Activated T-cell treated with anti-CD3 and anti-CD28 coated beads, Interleukin-2, amount 50 U/mL, for 24 hours (primary cell): ENCODE measurements at regions not wholly inside any gene's neighbourhood (a gene's known extent, or its start where the extent isn't known, plus 50 kb on each side); places are given as distances from the start of the nearest gene placed in this dataset.

Experiments used
- DNase-seq: peaks from one replicate; pipeline ENCODE4 v3.0.0-alpha.2; 2020
- H3K27ac Mint-ChIP-seq: 2 replicates; pipeline ENCODE4 v1.8.0; 2020; ENCODE audit warnings: mild to moderate bottlenecking, mixed read lengths
- H3K27me3 Mint-ChIP-seq: 2 replicates; pipeline ENCODE4 v1.8.0; 2020; ENCODE audit warnings: mixed read lengths
- H3K36me3 Mint-ChIP-seq: 2 replicates; pipeline ENCODE4 v1.8.0; 2020; ENCODE audit warnings: low read depth, mixed read lengths
- H3K4me1 Mint-ChIP-seq: 2 replicates; pipeline ENCODE4 v1.8.0; 2020; ENCODE audit warnings: low read depth, mixed read lengths
- H3K4me3 Mint-ChIP-seq: 2 replicates; pipeline ENCODE4 v1.8.0; 2020; ENCODE audit warnings: mild to moderate bottlenecking, moderate library complexity, mixed read lengths
- H3K9me3 Mint-ChIP-seq: 2 replicates; pipeline ENCODE4 v1.8.0; 2020; ENCODE audit warnings: mixed read lengths

- no peaks in the 10 kb centered on the region for H3K9me3 Mint-ChIP-seq
- H3K27me3 Mint-ChIP-seq: peaks cover 14% of the 10 kb centered on the region
- H3K36me3 Mint-ChIP-seq: no peaks in the 10 kb centered on the region
- peaks cover 17% of the 10 kb centered on the region for H3K4me1 Mint-ChIP-seq
- no peak overlapping the region for H3K4me3 Mint-ChIP-seq
- no peak for DNase-seq
- H3K27ac Mint-ChIP-seq: peak overlapping the region; percentile 81
Measured at GRCh38 chr9:105064248-105065097, 136.5 kb upstream of the ABCA1 start.

GRCh38 chr9:105065098-105066088 lies 137.4 kb upstream of the ABCA1 start:
- no peaks in the 10 kb centered on the region for H3K9me3 Mint-ChIP-seq

GRCh38 chr9:105066275-105066865 lies 138.4 kb upstream of the ABCA1 start:
- Mint-ChIP-seq H3K36me3 (no peaks in the 10 kb centered on the region), H3K27ac (no peak overlapping the region)

More at GRCh38 chr9:105065098-105066088, 137.4 kb upstream of the ABCA1 start:
- DNase-seq: no peak
- Mint-ChIP-seq H3K36me3 (no peaks in the 10 kb centered on the region), H3K27ac (no peak overlapping the region), H3K27me3 (peaks cover 14% of the 10 kb centered on the region), H3K4me1 (peaks cover 17% of the 10 kb centered on the region), H3K4me3 (no peak overlapping the region)

GRCh38 chr9:105067895-105068580 lies 140.1 kb upstream of the ABCA1 start:
- no peak for DNase-seq
- H3K9me3 Mint-ChIP-seq: no peaks in the 10 kb centered on the region
- peaks cover 23% of the 10 kb centered on the region for H3K4me1 Mint-ChIP-seq
- no peaks in the 10 kb centered on the region for H3K36me3 Mint-ChIP-seq
- peaks cover 11% of the 10 kb centered on the region for H3K27me3 Mint-ChIP-seq
- no peak overlapping the region for H3K27ac Mint-ChIP-seq
- H3K4me3 Mint-ChIP-seq: no peak overlapping the region

More at GRCh38 chr9:105066275-105066865, 138.4 kb upstream of the ABCA1 start:
- DNase-seq: no peak
- Mint-ChIP-seq H3K27me3 (peaks cover 11% of the 10 kb centered on the region), H3K4me3 (no peak overlapping the region), H3K4me1 (peaks cover 21% of the 10 kb centered on the region), H3K9me3 (no peaks in the 10 kb centered on the region)

GRCh38 chr9:105069285-105069684 lies 141.3 kb upstream of the ABCA1 start:
- H3K27ac Mint-ChIP-seq: no peak overlapping the region
- H3K9me3 Mint-ChIP-seq: no peaks in the 10 kb centered on the region
- no peak overlapping the region for H3K4me3 Mint-ChIP-seq
- H3K36me3 Mint-ChIP-seq: no peaks in the 10 kb centered on the region
- DNase-seq: no peak
- H3K27me3 Mint-ChIP-seq: peaks cover 6% of the 10 kb centered on the region
- peaks cover 14% of the 10 kb centered on the region for H3K4me1 Mint-ChIP-seq

- Mint-ChIP-seq H3K27me3 (peaks cover 6% of the 10 kb centered on the region), H3K4me1 (peaks cover 14% of the 10 kb centered on the region), H3K9me3 (no peaks in the 10 kb centered on the region), H3K27ac (no peak overlapping the region), H3K4me3 (no peak overlapping the region), H3K36me3 (no peaks in the 10 kb centered on the region)
- no peak for DNase-seq
Measured at GRCh38 chr9:105069696-105070095, 141.7 kb upstream of the ABCA1 start.

- Mint-ChIP-seq H3K27ac (no peak overlapping the region), H3K4me3 (no peak overlapping the region), H3K27me3 (peaks cover 6% of the 10 kb centered on the region), H3K9me3 (no peaks in the 10 kb centered on the region), H3K4me1 (peaks cover 10% of the 10 kb centered on the region), H3K36me3 (no peaks in the 10 kb centered on the region)
- no peak for DNase-seq
Measured at GRCh38 chr9:105070176-105070575, 142.2 kb upstream of the ABCA1 start.

GRCh38 chr9:105072476-105072875 lies 144.5 kb upstream of the ABCA1 start:
- H3K4me3 Mint-ChIP-seq: no peak overlapping the region
- H3K27me3 Mint-ChIP-seq: no peaks in the 10 kb centered on the region
- H3K4me1 Mint-ChIP-seq: peaks cover 6% of the 10 kb centered on the region
- no peak for DNase-seq
- no peak overlapping the region for H3K27ac Mint-ChIP-seq
- no peaks in the 10 kb centered on the region for H3K36me3 Mint-ChIP-seq
- no peaks in the 10 kb centered on the region for H3K9me3 Mint-ChIP-seq

GRCh38 chr9:105073147-105073546 lies 145.2 kb upstream of the ABCA1 start:
- Mint-ChIP-seq H3K27ac (no peak overlapping the region), H3K9me3 (no peaks in the 10 kb centered on the region), H3K4me1 (peaks cover 6% of the 10 kb centered on the region), H3K27me3 (no peaks in the 10 kb centered on the region), H3K36me3 (no peaks in the 10 kb centered on the region), H3K4me3 (no peak overlapping the region)
- no peak for DNase-seq

GRCh38 chr9:105074491-105074890 lies 146.5 kb upstream of the ABCA1 start:
- H3K27ac Mint-ChIP-seq: no peak overlapping the region
- DNase-seq: no peak

GRCh38 chr9:105076729-105077128 lies 148.8 kb upstream of the ABCA1 start:
- H3K27me3 Mint-ChIP-seq: no peaks in the 10 kb centered on the region
- no peak overlapping the region for H3K4me3 Mint-ChIP-seq
- no peak for DNase-seq
- no peaks in the 10 kb centered on the region for H3K9me3 Mint-ChIP-seq
- peaks cover 1% of the 10 kb centered on the region for H3K4me1 Mint-ChIP-seq
- H3K27ac Mint-ChIP-seq: no peak overlapping the region
- no peaks in the 10 kb centered on the region for H3K36me3 Mint-ChIP-seq

More at GRCh38 chr9:105074491-105074890, 146.5 kb upstream of the ABCA1 start:
- Mint-ChIP-seq H3K27me3 (no peaks in the 10 kb centered on the region), H3K4me1 (peaks cover 6% of the 10 kb centered on the region), H3K36me3 (no peaks in the 10 kb centered on the region), H3K9me3 (no peaks in the 10 kb centered on the region), H3K4me3 (no peak overlapping the region)

GRCh38 chr9:105079457-105079856 lies 151.5 kb upstream of the ABCA1 start:
- Mint-ChIP-seq H3K36me3 (no peaks in the 10 kb centered on the region), H3K4me1 (no peaks in the 10 kb centered on the region), H3K9me3 (no peaks in the 10 kb centered on the region), H3K27me3 (no peaks in the 10 kb centered on the region), H3K27ac (no peak overlapping the region), H3K4me3 (no peak overlapping the region)
- DNase-seq: no peak

- Mint-ChIP-seq H3K4me3 (no peak overlapping the region), H3K27ac (no peak overlapping the region), H3K4me1 (no peaks in the 10 kb centered on the region), H3K9me3 (no peaks in the 10 kb centered on the region), H3K27me3 (no peaks in the 10 kb centered on the region), H3K36me3 (no peaks in the 10 kb centered on the region)
- DNase-seq: no peak
Measured at GRCh38 chr9:105082843-105083242, 154.9 kb upstream of the ABCA1 start.

- no peak overlapping the region for H3K4me3 Mint-ChIP-seq
- no peaks in the 10 kb centered on the region for H3K27me3 Mint-ChIP-seq
- no peaks in the 10 kb centered on the region for H3K36me3 Mint-ChIP-seq
- no peak overlapping the region for H3K27ac Mint-ChIP-seq
- H3K4me1 Mint-ChIP-seq: no peaks in the 10 kb centered on the region
- no peaks in the 10 kb centered on the region for H3K9me3 Mint-ChIP-seq
- no peak for DNase-seq
Measured at GRCh38 chr9:105083256-105083655, 155.3 kb upstream of the ABCA1 start.
